Pulmonary artery endothelial cell (primary cell): ENCODE measurements at regions not wholly inside any gene's neighbourhood (a gene's known extent, or its start where the extent isn't known, plus 50 kb on each side); places are given as distances from the start of the nearest gene placed in this dataset.

ENCODE experiments used
- DNase-seq: peaks from one replicate; pipeline ENCODE4 v3.0.0-alpha.2; 2011; ENCODE audit warnings: low read depth, low spot score

DNA sequence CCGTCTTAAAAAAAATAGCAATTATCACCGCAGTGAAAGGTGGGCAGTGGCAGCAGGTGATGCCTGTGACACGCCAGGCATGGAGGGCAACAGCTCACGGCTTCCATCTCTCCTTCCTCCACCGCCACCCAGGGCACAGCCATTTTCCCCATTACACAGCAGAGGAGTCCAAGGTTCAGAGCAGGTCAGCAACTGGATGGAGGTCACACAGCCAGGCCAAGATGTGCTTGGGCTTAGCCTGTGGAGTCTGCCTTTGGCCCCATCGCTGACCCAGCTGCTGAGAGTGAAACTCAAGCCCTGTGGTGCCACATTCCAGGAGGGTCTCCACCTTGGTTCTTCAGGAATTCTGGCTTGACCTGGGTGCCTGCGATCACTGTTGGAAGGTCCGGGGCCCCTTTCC is 411.1 kb downstream of the SHANK2 start:
- no peak for DNase-seq

DNA sequence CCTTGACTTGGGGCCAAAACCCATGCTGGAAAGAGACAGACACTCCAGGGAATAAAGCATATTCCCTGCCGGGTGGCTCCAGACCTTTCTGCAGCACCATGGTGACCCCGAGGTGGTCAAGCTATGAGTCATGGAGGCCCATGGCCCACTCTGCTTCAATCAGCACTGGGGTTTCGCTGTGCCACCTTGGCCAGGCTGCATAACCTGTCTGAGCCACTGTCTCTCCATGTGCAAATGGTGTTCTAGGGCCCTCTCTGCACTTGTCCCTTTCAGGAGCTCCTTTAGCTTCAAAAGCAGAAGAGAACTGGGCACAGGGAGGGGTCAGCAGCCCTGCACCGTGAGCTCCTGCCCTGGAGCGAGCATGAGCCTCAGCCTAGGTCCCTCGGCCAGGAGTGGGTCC is 410.1 kb downstream of the SHANK2 start:
- DNase-seq = no peak

DNA sequence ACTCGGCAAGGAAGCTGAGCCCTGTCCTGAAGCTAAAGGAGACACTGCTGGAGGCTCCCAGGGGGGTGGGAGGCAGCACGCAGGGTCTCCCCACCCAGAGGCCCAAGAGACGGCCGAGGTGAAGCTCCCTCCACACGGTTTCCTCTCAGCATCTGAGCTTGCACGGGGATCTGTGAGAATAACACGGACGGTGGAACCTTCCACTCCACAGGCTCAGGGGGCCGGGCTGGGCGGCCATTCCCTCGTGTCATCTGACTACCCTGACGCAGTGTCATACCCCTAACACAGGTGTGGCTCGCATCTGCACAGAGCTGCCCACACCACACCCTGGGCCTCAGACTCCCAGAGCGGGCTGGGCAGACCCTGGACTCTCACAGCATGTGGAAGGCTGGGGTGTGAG is 409.7 kb downstream of the SHANK2 start:
- DNase-seq = no peak

DNA sequence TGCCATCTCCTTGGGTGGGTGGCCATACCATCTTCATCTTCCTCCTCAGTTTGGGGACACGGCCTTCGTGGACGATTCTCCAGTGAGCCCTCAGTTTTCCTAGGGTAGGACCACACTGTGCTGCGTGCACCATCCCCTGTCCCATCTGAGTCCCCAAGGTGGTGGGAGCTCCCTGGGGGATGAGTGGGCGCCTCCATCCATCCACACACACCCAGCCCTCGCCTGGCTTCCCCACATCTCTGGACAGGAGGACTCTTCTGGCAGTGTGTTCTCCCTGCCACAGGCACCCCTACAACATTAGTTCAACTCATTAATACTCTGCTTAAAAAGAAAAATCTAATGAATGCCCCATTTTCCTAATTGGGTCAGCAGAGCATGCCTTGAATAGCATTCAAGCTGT is 408.5 kb downstream of the SHANK2 start:
- no peak for DNase-seq

DNA sequence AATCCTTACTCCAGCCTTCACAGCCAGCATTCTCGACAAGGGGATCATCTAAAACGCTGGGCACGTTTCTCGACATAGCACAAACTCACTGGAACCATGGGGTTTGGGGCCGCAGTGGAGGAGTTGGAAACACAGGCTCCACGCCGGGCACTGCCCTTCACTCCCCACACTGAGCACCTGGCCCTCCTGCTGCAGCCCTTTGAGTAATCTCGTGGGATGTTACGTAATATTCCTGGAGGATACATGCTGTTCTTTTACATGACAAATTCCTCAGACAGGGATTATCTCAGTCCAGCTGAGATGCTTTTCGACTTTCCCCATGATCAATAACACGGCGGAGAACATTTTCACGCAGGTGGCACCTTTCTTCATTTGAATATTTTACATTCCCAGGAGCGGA is 408.0 kb downstream of the SHANK2 start:
- DNase-seq = no peak

DNA sequence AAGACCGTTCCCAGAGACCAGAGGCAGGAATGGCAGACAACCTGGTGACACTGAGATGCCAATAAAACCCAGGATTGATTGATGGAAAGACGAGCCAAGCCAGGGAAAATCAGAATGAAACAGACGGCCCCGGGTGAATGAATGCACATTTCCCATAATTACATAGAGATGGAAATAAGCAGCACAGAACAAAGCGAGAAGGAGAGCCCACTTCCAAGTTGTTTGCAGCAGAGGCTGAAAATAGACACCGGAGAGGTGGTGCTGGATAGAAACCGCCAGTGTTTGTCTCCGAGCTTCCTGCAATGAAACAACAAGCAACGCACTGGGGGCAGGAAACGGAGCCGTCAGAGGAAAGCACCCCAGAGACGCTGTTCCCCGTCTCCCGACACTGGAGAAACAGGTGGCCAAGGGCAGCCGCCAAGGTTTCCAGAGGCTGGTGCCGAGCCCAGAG is 406.8 kb downstream of the SHANK2 start:
- DNase-seq = no peak

DNA sequence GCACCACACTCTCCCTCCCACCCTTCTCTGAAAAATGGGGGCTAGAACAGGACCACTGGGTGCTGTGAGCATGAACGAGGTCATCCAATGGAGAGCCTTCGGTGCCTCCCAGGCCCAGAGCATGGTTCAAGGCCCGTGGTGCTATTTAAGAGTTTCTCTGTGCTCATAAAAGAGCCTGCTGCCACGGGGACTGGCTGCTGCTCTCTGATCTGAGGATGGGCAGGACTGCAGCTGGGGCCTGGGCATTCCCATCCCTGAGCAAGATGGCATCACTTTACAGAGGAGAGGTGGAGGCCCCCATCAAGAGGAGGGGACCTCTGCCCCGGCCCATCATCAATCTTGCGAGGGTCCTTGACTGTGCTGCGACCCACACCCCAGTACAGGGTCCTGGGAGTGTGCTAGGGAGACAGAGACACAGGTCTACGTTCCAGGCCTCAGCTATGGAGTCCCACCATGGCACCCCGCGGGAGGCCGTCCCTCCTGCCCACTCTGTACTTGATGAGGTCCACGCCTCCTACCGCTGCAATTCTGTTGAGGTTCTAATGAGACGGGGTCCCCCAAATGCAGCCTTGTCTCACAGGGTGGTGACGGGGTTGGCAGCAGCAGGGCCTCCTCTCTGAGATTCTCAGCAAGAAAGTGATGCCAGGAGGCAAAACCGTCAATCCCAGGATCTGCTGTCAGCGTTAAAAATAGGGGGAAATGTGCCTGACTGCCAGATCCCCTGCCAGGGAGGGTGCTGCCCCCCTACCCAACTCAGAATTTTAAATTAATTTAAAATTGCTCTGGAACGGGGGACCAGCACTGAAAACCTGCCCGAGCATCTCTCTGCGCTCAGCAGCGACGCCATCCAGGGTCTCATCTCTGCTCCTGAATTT is 405.4 kb downstream of the SHANK2 start:
- no peak for DNase-seq

DNA sequence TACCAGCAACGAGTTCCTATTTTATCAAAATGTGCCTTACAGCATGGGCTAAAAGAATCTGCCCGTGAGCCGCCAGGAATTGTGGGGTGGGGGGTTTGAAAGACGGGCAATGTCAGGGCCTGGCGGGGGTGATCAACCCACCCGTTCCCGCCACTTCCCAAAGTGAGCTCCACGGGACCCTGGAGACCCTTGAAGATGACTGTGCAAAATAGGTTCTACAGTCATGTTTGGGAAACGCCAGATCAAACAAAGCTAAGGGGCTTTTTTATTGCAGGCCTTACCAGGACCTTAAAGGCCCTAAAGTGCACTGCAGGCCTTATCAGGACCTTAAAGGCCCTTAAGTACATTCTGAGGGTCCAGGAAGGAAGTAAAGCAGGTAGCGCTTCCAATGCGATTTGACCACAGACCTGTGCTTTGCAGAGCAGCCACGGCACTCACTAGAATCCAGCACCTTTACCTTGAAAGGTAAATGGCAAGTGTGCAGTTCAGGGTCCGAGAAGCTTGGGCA is 404.1 kb downstream of the SHANK2 start:
- no peak for DNase-seq

DNA sequence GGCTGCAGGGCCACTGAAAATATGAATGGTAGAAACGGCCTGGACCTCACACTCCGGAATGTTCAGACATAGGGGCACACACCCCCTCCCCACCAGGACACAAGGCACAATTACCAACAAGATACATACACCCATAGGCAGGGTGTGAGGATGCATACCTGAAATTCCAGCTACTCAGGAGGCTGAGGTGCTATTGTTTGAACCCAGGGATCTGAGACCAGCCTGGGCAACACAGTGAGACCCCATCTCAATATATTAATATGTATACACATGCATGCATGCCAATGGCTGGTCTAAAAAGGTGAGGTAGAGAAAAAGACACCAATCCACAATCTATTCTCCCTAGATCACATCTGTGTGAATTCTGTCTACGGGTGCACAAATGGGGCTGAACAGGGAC is 403.3 kb downstream of the SHANK2 start:
- no peak for DNase-seq

DNA sequence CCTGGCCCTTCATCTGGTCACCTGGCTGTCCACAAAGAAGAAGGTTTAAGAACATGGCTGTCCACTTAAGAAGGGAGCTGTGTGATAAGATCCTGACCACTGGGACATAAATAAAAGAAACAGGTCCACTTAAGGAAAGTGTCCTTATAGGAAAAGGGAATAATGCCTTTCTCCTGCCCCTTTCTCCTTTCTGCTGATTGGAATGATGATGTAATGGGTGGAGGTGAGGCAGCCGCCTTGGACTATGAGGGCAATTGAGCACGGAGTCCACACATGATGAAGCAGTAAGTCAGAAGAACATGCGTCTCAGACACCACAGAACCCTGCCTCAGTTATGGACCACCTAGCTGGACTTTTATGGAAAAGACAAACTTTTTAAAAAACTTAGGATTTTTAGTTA is 401.1 kb downstream of the SHANK2 start:
- no peak for DNase-seq

DNA sequence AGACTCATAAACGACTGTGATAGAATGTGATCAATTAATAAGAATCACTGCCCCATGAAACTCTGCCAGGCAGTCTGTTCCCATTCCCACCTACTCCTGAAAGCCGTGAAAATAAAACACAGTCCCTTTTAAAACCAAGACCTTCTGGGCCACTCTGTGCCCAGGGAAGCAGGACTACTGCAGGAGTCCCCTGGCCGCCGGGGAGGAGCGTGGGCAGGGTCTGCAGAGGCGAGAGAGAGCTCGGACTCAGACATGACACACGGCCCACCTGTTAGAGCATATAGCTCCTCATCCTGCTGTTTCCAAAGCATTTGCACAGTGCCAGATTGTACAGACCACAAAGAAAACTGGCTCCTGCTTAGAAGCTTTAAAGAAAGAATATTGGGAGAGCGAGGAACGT is 400.5 kb downstream of the SHANK2 start:
- DNase-seq = no peak

DNA sequence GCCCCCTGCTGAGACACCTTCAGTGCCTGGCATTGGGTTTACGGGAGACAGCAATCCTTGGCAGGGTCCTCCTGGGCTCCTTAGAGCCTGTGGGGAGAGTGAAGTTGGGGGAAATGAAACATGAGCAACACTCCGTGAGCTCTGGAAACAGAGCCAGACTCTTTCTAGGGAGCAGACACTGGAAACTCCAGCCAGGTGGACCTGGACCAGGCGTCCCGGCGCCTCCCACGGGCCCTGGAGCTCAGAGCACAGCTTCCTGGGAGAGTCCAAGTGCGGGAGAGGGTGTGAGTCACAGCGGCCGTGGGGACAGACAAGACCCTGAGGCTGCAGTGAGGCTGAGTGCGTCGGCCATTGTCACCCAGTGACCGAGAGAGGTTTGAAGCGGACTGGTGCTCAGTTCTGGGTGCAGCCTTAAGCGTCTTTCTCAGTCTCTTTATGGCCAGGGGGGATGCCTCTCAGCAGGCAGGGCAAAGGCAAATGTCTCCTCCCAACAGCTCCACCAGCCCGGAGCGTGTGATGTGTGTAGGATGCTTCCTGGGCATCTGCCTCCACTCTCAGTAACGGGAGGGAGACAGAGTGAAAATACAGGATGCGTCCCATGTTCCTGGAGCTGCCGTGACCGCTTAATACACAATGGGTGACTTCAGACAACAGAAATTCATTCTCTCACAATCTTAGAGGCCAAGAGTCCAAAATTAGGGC is 399.2 kb downstream of the SHANK2 start:
- DNase-seq = no peak

DNA sequence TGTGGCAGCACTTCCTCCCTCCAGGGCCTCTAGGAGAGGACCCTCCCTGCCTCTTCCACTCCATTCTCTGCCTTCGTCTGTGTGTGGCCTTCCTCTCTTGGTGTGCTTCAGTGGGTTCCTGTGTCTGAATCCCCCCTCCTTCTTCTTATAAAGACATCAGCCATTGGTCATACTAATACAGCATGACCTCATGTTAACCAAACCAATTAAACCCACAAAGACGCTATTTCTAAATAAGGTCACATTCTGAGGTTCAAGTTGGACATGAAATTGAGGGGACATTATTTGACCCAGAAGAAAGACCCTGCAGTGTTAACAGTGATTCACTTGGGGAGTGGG is 398.6 kb downstream of the SHANK2 start:
- DNase-seq = no peak

DNA sequence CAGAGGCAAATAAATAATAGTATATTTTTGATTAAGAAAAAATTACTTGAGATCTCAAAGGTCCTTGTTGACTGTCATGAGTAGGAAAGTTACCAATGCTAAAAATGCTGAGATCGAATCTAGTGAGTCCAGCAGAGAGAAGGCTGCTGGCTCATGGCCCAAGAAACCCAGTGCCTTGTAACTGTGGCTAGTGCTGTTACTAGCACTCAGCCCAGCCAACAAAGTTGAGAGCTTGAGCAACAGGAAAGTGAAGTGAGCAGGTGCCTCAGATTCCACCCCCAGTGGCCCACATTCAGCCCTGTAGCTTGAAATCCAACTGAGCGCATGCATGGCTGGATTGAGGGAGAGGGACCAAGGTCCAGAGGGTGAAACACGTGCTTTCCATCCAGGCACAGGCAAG is 398.2 kb downstream of the SHANK2 start:
- DNase-seq = no peak

DNA sequence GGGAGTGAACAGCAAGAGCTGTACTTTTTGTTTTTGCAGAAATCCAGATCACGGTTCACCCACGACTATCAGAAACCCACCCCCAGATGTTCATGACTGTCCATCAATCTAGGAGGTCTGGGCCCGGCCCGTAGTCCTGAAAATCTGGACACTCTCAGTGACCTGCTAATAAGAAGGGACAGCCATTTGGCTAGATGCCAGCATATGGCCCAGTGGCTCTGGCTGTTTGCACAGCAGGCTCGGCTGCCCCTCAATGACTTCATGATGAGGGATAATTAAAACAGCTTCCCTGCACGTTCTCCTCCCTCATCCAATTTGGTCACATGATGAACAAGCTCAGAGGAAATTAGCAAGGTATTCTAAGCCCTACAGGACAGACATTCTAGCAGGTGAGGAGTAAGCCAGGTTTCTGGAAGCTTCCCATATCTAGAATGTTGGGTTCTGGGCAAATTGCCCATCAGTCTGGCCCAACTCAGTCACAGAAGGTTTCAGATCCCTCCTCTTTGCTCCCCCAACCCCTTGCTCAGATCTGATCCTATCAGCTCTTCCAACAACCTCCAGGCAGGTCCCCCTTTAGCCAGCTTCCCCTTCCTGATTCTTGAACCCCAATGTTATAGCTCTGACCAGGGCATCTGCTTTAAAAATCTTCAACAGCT is 397.3 kb downstream of the SHANK2 start:
- DNase-seq = no peak

DNA sequence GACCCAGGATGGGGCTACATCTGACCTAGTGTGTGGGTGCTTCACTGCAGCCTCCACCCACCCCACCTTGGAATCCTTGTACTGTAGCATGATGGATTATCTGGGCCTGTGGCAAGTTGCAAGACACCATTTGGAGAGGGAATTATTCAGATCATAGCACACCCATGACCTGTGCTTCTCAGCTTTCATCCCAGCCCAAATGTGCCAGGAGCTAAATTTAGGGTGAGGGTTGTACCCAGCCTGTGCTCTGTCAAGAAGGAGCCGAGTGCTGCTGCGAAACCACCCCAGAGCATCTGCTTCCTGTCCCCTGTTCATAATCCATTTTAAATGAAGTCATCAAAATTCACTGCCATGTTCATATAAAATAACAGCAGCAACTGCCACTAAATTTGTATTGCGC is 394.5 kb downstream of the SHANK2 start:
- DNase-seq = no peak

DNA sequence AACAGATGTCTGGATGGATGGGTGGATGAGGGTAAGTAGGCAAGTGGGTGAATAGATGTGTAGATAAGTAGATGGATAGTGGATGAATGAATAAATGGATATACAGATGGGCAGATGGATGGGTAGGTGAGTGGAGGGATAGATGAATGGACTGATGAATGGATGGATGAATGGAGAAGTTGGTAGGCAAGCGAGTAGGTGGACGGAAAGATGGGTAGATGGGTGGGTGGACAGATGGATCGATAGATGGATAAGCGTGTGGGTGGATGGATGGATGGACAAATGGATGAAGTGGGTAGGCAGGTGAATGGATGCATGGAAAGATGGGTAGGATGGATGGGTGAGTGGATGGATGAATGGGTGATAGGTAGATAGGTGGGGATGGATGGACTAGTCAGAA is 393.2 kb downstream of the SHANK2 start:
- DNase-seq = no peak

DNA sequence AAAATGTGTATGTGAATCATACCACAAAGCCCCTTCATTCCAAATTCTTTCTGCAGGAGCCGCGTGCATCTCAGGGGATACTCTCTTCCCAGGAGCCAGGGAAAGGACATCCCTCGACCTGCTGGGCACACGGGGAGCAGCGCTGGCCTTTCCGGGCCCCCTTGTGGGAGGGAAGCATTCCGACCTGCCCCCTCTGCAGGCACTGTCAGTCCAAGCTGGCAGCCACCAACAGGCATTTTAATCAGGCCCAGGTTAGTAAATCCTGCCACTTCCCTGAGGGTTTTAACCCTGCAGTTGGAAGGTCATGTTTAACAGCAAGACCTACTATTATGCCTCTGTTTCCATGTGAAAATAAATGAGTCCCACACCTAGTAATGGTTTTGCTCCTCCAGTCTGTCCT is 391.5 kb downstream of the SHANK2 start:
- no peak for DNase-seq

DNA sequence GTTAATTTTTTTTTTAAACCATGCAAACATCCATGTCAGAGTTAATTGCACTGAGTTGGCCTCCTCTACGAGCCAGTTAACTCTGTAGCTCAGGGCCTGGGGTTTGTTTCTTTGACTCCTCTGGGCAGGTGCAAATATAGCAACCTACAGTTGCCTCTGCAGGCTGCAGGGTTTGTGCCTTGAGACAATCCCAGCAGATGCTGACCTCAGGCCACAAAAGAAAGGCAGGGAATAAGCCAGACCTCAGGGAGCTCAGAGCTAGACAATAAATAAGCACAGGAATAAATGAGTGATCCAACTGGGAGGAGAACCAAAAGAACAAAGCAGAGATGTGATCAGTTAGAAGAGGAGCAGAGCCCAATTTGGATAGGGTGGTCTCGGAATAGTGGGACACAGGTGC is 390.8 kb downstream of the SHANK2 start:
- DNase-seq = no peak

DNA sequence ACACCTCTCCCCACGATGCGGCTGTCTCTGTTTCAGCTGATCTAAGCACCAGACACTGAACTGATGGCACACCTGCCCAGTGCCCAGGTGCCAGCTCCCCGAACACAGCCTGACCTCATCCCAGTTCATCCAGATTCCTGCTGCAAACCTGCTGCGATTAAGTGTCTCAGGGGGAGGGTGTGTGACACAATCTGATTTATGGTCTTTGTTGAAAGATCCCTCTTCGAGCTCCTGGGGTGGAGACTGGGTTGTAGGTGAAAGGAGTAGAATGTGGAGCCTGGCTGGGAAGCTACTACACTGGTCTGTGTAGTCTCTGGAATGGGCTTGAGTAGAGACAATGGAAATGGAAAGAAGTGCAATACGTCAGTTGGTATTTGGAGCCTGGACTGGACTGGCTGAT is 390.3 kb downstream of the SHANK2 start:
- no peak for DNase-seq

DNA sequence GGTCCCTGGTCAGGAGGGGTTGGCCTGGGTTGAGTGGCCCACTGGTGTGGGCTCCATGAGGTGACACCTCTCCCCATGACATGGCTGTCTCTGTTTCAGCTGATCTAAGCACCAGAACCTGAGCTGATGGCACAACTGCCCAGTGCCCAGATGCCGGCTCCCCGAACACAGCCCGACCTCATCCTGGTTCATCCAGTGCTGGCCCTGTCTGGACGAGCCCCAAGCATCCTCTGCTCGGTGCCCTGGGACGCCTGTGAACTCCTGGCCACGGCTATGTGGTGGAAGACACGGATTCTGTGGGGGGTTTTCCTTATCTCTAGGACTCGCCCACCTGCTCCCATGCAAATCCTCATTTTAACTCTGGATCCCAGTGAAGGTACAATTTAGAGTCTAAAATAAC is 389.2 kb downstream of the SHANK2 start:
- no peak for DNase-seq

DNA sequence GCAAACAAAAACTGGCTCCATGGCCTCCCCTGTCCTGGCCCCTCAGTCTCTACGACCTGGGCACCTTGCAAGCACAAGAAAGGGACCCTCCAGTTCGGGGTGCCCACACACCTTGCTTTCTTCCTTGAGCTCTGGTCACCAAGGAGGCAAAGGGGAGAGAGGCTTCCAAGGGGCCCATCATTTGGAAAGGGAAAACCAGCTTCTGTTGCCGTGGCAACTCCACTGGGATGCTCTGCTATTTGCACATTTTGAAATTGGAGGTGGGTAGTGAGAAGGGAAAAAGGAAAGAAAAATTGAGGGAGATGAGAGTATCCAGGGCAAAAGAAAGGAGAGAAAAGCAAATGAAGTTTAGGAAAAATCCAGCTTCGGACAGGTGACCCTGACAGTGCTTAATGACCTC is 388.4 kb downstream of the SHANK2 start:
- no peak for DNase-seq
